ENCODE measurements at regions not wholly inside any gene's neighbourhood (a gene's known extent, or its start where the extent isn't known, plus 50 kb on each side); places are given as distances from the start of the nearest gene placed in this dataset.

DNA sequence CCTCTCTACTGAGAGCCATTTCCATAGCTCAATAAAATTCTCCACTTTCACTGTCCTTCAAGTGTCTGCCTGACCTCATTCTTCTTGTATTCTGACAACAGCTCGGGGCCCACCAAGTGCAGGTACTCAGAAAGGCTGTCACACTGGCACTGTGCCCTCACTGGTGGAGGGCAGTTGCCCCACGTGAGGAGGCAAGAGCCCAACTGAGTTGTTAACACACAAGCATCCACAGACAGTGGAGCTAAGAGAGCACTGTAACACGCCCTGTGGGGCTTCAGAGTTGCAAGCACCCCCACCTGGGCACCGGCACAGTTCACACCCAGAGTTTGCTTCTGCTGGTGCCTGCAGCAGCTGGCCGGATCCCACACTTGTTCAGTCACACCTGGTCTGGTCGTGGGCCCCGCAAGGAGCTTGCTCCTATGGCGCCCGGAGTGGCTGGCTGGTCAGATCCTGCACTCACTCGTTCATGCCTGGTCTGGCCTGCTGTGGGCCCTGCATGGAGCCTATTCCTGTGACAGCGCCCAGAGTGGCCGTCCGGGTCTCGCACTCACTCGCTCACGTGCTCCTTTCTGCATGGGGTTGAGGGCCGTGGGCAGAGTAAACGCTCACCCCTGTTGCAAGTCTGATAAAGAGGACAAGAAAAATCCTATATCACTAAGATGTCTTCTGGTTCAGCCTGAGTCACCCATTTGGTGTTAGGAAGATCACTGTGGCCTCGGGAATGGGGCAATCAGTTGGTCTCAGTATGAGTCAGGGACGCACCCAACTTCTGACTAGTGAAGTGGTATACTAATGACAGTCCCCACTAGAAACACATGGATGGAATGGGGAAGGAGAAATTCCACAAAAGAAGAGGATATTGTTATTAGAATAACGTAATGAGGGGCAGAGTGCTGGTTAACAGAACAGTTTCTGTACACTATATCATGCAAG is 87.0 kb upstream of the CCNH start:
- DNase-seq, result no peak

All from RPMI8226 (cell line).